NCI-H345 (cell line): ENCODE measurements at regions not wholly inside any gene's neighbourhood (a gene's known extent, or its start where the extent isn't known, plus 50 kb on each side); places are given as distances from the start of the nearest gene placed in this dataset.
"Not testable (repeated sequence)": the region's sequence is repeated elsewhere in the genome, so short reads cannot be mapped to it uniquely, and the experiment has no call there.

Experiments used
- DNase-seq: peaks from one replicate; lab custom pipeline; 2025; lab: John Stamatoyannopoulos, UW

- DNase-seq = not testable (repeated sequence)
Measured at GRCh38 chr7:14967376-14967775, 64.8 kb upstream of the DGKB start.

GRCh38 chr7:14962778-14963177 is 60.2 kb upstream of the DGKB start:
- DNase-seq = no peak

- no peak for DNase-seq
Measured at GRCh38 chr7:14960721-14961120, 58.2 kb upstream of the DGKB start.

- DNase-seq = no peak
Measured at GRCh38 chr7:14959339-14959738, 56.8 kb upstream of the DGKB start.

GRCh38 chr7:14954035-14954434 is 51.5 kb upstream of the DGKB start:
- DNase-seq = no peak
